ENCODE measurements at regions not wholly inside any gene's neighbourhood (a gene's known extent, or its start where the extent isn't known, plus 50 kb on each side); places are given as distances from the start of the nearest gene placed in this dataset.

- peak; percentile 13 to 17 for DNase-seq
Measured at GRCh38 chr20:8073024-8073832, 53.7 kb upstream of the TMX4 start.

- DNase-seq = no peak
Measured at GRCh38 chr20:8074931-8075330, 55.4 kb upstream of the TMX4 start.

GRCh38 chr20:8076306-8077136, 55.5 kb upstream of the PLCB1 start:
- DNase-seq = no peak

GRCh38 chr20:8077137-8077466, 55.0 kb upstream of the PLCB1 start:
- no peak for DNase-seq

GRCh38 chr20:8078528-8078914, 53.5 kb upstream of the PLCB1 start:
- DNase-seq = no peak

- no peak for DNase-seq
Measured at GRCh38 chr20:8079976-8080375, 52.1 kb upstream of the PLCB1 start.

- no peak for DNase-seq
Measured at GRCh38 chr20:8082025-8082424, 50.0 kb upstream of the PLCB1 start.
